IMR-90 (cell line): ENCODE measurements at regions not wholly inside any gene's neighbourhood (a gene's known extent, or its start where the extent isn't known, plus 50 kb on each side); places are given as distances from the start of the nearest gene placed in this dataset.

Experiments
- CEBPB ChIP-seq: IDR thresholded peaks from 2 replicates; pipeline ENCODE4 v1.6.1; 2012; ENCODE audit warnings: low read depth, low read length, improper control_type of control experiment
- CTCF ChIP-seq: conservative IDR thresholded peaks from 2 replicates; pipeline ENCODE4 v1.5.1; 2012; ENCODE audit warnings: mild to moderate bottlenecking, low read depth, low read length, improper control_type of control experiment
- POLR2A ChIP-seq: IDR thresholded peaks from 2 replicates; pipeline ENCODE4 v1.6.1; 2012; ENCODE audit warnings: mild to moderate bottlenecking, low read depth, low read length
- USF2 ChIP-seq: fragments of 150-350 bp; IDR thresholded peaks from 2 replicates; pipeline ENCODE4 v1.6.1; 2017; ENCODE audit warnings: mild to moderate bottlenecking, antibody characterized with exemption, low read length, low read depth

DNA sequence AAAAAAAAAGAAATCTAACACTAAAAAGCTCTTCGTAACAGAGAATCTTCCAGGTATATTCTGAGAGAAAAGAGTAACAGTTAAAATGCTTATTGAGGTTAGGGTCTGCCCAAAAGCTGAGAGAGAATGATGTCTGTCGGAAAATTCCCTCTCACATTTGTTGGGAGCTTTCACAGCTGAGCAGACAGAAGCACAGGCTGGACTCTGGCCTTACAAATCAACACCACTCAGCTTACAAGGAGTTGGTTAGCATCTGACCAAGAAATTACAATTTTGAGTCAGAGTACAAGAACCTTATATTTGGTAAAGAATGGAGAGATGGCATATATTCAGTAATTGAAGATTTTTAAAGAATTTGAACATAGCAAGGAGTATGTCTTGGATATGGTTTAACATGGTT, 1561.0 kb upstream of the RAG2 start:
- TF ChIP-seq CTCF, result no peak
- no peak for TF ChIP-seq POLR2A
- no peak for TF ChIP-seq USF2
- no peak for TF ChIP-seq CEBPB
